GM21619 (cell line): ENCODE measurements at regions not wholly inside any gene's neighbourhood (a gene's known extent, or its start where the extent isn't known, plus 50 kb on each side); places are given as distances from the start of the nearest gene placed in this dataset.
A peak's percentile ranks its signal among the peaks of the same experiment; 100 is the strongest.
"Not testable (repeated sequence)": the region's sequence is repeated elsewhere in the genome, so short reads cannot be mapped to it uniquely, and the experiment has no call there.

ENCODE experiments used
- ATAC-seq: cut with Tn5 transposase; IDR thresholded peaks from one replicate; pipeline ENCODE4 v1.9.1; 2021; ENCODE audit not compliant: unreplicated experiment

DNA sequence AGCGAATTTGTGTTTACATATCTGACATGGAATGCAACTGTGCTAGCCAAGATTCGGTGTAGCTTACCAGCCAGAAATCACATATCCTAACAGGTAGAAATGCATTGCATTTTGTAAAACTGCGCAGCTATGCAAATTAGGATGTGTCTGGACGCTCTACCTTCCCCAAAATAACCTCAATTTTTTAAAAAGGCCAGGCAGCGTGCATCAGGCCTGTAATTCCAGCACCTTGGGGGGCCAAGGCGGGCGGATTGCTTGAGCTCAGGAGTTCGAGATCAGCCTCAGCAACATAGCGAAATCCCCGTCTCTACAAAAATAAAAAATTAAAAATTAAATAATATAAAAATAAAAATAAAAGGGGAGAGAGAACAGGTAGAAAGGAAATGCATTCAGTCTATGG lies 305.0 kb downstream of the TYW1 start:
- ATAC-seq: no peak

DNA sequence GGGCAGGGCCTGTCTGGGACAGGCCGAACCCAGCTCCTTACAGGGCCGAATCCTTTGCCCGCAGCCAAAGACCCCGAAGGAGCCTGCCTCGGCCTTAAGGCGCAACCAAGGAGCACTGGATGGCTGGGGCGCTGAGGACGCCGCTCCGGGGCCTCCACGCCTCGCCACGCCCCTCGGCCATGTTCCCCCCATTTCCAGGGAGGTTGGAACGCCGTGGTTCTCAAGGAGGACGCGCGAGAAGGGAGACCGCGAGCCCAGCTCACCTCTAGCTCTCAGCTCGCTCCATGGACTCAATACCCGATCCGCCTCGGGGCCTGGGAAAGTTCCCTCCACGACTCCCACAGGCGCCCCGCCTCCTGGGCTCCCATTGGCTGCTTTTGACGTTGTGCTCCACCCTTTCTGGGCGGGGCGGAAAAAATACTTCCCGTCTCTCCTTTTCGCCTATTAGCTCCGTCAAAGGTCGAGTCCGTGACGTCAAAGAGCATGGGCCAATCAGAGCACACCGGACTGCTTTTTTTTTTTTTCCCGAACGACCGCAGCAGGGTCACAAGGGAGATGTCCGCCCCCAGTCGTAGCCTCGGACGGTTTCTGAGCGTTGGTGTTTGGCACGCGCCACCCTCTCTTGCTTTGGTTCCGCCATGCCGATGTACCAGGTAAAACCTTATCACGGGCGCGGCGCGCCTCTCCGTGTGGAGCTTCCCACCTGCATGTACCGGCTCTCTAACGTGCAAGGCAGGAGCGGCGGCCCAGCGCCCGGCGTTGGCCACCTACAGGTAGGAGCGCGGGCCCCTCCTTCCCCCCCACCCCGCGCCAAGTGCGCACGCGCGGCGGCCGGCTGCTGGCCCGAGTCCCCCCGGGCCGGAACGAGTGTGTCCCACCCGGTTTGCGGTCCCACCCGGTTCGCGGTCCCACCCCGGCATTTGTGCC lies 305.7 kb downstream of the TYW1 start:
- ATAC-seq: peak; percentile 79

DNA sequence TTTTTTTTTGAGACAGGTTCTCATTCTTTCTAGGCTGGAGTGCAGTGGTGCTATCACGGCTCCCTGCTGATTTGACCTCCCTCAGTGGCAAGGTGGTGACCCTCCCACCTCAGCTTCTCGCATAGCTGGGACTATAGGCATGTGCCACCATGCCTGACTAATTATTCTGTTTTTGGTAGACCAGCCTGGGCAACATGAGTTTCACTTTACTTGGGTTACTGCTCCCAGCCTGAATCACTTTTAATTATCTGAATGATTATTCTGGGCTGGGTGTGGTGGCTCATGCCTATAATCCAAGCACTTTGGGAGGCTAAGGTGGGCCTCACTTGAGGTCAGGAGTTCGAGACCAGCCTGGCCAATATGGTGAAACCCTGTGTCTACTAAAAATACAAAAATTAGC lies 308.2 kb downstream of the TYW1 start:
- not testable (repeated sequence) for ATAC-seq

DNA sequence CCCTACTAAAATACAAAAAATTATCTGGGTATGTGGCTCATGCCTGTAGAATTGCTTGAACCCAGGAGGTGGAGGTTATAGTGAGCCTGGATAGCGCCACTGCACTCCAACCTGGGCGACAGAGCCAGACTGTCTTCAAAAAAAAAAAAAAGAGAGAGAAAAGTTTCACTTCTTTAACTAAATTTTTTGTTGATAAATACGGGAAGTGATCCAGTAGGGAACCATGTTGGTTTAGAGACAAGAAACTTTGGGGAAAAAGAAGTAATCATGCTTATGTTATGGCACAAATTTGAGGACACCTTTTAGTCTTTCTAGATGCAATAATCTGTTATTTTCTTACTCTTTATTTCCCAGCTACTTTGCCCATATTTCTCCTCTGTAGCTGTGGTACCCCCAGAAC lies 309.7 kb downstream of the TYW1 start:
- no peak for ATAC-seq

DNA sequence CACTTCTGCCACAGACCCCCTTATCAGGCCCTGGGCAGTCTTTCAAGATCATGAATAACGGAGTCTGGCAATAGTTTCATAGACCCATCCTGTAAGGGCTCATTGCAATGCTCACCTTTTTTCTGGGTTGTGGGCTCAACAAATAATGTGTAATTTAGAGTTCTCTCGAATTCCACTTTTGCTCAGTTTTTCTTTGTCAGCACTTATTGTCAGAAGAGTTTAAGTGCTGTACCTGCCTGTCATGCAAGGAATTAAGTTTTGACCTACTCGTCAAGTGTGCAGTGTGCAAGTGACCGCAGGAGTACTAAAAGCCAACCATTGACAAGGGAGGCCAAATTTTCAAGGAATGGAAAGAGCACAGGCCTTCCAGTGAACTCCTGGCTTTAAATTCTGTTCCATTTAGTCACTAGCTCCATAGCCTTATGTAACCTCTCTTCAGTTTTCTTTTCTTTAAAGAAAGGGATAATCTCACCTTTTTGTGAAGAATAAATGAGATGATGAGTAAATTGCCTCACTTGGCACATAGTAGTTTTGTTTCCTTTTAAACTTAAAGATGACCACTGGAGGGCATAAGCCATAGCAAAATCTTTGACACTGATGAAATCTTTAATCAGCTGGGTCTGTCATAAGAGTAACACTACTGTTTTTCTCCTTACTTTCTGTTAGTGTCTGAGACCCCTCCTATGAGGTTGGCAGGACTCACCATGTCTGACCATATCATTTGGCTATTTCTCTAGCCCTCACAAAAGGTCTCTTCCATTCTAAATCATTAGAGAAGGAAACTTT lies 313.3 kb downstream of the TYW1 start:
- ATAC-seq: no peak

DNA sequence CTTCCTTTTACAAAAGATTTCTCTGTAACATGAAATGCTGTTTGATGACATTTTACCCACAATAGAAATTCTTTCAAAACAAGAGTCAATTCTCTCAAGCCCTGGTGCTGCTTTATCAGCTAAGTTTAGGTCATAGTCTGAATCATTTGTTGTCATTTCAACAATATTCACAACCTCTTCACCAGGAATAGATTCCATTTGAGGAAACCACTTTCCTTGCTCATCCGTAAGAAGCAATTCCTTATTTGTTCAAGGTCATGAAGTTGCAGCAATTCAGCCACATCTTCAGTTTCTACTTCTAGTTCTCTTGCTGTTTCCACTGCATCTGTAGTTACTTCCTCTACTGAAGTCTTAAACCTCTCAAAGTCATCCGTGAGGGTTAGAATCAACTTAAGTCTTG lies 315.3 kb downstream of the TYW1 start:
- no peak for ATAC-seq

DNA sequence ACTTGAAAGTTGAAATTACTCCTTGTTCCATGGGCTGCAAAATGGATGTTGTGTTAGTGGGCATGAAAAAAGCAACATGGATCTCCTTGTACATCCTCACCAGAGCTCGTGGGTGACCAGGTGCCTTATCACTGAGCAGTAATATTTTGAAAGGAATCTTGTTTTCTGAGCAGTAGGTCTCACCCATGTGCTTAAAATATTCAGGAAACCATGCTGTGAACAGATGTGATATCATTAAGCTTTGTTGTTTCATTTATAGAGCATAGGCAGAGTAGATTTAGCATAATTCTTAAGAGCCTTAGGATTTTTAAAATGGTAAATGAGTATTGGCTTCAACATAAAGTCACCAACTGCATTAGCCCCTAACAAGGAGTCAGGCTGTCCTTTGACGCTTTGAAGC lies 316.6 kb downstream of the TYW1 start:
- ATAC-seq: no peak

DNA sequence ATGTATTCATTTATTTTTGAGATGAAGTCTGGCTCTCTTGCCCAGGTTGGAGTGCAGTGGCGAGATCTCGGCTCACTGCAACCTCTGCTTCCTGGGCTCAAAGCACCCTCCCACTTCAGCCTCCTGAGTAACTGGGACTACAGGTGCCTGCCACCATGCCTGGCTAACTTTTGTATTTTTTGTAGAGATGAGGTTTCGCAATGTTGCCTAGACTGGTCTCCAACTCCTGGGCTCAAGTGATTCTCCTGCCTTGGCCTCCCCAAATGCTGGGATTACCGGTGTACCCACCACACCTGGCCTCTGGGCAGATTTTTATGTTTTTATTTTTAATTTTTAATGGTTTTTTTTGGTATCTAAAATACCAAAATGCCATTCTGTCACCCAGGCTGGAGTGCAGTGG lies 320.3 kb downstream of the TYW1 start:
- not testable (repeated sequence) for ATAC-seq

DNA sequence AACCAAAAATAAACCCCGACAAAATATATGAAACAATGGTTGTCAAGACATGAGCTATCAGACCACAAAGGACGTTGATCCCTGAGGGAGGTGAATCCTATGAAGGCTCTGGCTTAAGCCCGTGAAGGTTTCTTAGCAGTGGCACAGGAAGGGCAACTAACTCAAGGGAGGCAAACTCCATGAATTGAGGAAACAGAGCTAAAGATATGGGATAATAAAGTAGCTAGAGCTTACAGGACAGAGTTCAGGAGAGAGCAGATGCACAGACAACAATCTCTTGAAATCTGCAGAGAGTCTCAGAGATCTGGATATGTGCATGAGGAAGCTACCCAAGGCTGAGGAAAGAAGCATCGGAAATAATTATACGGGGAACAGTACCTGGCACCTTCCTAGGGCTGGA lies 331.6 kb downstream of the TYW1 start:
- not testable (repeated sequence) for ATAC-seq

DNA sequence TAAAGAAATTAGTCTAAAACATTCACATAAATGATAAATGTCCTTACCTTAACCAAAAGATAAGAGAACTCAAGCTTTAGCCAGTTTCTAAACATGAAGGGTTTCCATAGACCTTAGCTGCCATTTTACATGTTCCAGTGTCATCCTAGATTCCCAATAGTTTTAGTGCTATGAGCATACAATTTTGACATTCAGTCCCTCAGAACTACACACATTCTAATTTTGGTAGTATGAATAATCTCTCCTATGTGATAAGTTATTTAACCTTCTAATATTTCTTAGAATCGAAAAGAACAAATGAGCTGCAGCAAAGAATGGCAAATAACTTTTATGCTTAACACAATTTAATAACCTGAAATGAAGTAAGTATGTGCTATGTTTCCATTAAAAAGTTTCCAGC lies 338.5 kb downstream of the TYW1 start:
- not testable (repeated sequence) for ATAC-seq

DNA sequence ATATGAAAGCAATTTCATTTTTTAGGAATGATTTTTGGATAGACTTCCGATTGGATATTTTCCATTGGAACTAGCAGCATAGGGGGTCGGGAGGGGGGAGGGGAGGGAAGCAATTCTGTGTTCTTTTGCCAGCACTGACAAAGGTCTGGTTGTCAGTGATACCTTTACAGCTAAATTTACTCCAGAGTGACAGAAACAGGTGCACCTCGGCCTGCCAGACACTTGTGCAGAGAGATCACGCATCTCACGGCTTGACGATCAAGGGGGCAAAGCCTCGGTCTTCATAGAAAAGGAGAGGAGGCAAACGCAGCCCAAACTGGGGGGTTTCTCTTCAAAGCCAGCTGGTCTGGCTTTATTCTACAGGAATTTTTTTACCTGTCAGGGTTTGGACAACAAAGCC lies 339.0 kb downstream of the TYW1 start:
- not testable (repeated sequence) for ATAC-seq

DNA sequence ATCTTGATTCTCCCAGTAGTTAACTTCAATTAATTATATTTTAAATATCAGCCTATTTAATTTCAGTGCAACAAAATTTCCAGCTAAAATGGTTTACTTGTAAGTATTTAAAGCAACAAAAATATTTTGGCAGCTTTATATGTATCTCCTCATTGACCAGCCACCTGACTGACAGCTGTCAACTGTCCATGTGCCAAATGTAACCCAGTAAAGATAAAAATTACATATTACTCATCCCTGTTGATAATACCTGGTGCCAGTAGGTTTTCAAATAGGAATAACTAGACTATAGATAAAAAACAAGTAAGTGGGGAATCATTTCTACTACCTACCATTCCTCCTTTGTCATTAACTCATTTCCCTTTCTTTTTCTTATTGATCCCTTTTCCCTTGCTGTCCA lies 341.9 kb downstream of the TYW1 start:
- ATAC-seq: not testable (repeated sequence)

DNA sequence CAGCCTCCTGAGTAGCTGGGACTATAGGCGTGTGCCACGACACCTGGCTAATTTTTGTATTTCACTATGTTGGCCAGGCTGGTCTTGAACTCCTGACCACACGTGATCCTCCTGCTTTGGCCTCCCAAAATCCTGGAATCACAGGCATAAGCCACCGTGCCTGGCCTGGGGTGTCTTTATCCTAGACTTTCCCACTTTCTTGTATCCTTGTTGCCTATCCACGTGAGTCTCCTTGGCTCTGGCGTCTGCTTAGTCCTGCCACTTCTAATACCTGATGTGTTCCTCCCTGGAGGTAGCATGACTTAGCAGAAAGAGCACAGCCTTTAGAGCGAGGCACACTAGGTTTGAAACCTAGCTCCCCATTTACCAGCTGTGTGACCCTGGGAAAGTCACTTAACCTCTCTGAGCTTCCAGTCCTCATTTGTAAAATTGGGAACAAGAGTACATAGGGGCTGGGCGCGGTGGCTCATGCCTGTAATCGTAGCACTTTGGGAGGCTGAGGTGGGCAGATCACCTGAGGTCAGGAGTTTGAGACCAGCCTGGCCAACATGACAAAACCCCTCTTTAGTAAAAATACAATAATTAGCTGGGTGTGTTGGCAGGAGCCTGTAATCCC lies 344.6 kb downstream of the TYW1 start:
- ATAC-seq: no peak

DNA sequence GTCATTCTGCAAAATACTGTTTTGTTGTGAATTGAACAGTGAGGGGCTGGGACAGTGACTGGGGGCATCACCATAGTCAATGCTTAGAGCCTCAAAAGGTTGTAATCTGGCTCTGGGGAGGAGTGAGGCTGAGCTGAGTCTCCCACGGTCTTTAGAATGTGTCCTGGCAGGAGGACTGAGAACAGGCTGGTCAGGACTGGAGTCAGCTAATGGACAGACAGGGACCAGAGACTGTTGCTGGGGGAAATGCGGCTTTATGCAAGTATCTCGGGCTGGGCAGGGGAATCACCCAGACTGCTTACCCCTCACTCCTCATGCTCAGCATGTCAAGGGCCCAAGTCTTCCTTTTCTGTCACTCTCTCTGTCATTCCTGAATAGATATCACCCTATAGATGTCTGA lies 346.5 kb downstream of the TYW1 start:
- no peak for ATAC-seq

DNA sequence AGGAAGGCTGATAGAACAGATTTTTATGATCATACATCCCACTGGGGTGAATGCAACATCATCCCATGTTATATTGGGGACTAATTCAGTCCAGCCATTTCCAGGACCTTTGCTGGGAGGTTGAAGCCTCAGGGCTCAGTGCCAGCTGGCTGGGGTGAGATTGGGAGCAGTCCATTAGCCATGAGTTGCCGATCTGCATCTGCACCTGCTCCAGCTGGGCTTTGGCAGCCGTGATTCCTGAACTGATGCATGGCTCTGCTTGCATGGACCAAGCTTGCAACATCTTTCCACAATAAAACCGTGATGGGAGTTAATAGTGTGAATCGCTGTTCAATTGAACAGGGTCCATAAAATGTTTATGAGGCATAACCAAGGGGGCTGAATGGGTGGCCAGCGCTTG lies 346.9 kb downstream of the TYW1 start:
- no peak for ATAC-seq

DNA sequence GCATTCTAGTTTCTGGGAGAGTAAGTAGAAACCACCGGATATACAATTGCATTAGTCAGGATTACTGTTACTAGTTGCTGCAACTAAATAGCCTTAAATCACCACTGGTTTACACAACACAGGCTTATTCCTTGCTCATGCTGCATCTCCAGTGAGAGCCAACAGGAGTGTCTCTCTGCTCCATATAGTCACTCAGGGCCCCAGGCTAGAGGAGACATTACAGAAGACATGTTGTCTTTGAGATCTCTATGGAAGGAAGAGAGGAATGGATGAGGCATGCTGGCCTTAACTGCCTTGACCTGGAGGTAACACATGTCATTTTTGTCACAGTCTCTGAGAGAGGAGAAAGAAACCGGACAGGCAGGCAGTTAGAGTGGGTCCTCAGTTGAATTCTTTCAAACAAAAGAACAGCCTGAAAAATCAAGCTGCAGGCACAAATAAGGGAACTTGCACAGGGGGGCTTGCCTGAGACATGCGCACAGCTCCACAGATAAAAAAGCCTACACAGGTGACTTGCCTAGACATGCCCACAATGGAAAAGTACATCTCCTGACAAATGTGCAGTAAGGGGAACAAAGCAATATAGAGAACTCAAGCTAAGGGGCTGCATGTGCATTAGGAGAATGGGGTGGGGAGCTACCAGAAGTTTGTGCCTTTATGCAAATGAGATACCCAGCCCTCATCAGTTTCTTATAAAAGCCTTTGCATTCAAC lies 348.0 kb downstream of the TYW1 start:
- ATAC-seq: no peak

DNA sequence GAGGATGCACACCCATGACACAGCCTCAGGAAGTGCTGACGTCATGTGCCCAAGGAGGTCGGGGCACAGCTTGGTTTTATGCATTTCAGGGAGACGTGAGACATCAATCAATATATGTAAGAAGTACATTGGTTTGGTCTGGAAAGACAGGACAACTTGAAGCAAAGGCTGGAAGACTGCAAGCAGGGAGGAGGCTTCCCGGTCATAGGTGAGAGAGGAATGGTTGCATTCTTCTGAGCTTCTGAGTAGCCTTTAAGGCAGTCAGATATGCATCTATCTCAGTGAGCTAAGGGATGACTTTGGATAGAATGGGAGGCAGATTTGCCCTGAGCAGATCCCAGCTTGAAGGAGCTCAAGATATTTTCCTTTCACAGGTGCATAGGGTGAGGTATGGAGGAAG lies 349.5 kb downstream of the TYW1 start:
- ATAC-seq: no peak

DNA sequence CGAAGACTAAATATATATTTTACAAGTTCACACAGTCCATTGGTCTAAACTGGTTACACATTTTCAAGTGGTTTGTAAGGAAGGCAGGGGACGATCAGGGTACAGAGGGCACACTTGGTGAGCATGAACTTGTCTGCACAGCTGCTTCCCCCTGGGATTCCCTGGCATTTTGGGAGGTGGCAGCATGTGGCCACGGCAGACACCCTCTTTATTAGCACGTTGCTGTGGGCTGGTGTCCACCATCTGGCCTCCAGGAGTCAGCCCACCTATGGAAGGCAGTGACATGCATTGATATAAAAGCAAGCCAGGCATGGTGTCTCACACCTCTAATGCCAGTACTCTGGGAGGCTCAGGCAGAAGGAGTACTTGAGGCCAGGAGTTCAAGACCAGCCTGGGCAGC lies 350.2 kb downstream of the TYW1 start:
- no peak for ATAC-seq

DNA sequence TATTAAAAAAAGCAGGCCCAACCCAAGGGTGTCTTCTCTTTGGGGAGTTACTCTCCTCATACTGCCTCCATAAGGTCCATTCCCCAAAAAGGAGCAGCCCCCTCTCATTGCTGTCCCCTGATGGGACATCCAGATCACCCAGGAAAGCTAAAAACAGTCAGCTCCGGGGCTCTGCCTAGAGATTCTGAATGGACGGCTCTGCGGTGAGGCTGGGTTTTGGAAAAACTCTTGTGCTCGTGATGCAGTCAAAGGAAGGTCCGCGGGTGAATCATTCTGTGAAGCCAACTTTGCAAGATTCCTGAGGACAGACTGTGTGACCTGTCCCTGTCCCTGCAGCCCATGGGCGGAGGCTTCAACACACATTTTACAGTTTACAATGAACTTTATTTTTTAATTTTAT lies 351.5 kb downstream of the TYW1 start:
- ATAC-seq: no peak

DNA sequence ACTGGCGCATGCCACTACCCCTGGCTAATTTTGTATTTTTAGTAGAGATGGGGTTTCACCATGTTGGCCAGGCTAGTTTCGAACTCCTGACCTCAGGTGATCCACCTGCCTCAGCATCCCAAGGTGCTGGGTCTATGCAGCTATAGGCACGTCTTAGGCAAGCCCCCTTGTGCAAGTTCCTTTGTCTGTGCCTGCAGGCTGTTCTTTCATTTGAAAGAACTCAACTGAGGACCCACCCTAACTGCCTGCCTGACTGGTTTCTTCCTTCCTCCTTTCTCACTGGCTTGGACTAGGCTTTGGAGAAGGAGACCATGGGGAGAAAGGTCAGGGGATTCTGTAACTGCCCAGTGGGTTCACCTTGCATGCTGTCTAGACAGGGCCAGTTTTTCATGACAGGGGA lies 361.0 kb downstream of the TYW1 start:
- not testable (repeated sequence) for ATAC-seq

DNA sequence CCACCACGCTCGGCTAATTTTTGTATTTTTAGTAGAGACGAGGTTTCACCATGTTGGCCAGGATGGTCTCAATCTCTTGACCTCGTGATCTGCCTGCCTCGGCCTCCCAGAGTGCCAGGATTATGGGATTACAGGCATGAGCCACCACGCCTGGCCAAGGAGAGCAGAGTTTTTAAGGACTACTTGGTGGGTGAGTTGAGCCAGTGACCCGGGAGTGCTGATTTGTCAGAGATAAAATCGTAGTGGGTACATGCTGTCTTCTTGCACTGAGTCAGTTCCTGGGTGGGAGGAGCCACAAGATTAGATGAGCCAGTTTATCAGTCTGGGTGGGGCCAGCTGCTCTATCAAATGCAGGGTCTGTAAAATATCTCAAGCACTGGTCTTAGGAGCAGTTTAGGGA lies 361.7 kb downstream of the TYW1 start:
- ATAC-seq: not testable (repeated sequence)
